ENCODE measurements at regions not wholly inside any gene's neighbourhood (a gene's known extent, or its start where the extent isn't known, plus 50 kb on each side); places are given as distances from the start of the nearest gene placed in this dataset.
"Not testable (repeated sequence)": the region's sequence is repeated elsewhere in the genome, so short reads cannot be mapped to it uniquely, and the experiment has no call there.

DNA sequence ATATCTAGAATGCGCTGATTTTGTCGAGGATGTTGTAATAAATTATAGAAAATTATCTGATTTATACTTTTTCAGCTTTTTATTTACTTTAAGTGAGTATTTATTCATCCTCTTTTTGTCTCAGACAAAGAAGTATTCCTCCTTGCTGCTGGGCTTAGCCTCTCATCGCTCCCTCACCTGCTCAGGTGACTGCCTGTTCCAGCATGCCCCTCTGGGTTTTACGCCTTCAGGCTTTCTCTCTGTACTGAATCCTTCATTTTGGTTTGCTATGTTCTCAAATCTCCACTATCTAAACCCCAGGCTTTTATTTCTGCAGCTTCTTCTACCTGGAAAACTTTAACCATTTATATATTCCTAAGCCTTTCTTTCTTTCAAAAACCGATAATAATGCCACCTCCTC is 1650.9 kb upstream of the SEL1L start:
- no peak overlapping the region for H3K27ac ChIP-seq (ENCODE audit: low read depth in 2 of 2, low read length in 2 of 2)
- TF ChIP-seq, protein P1, sequence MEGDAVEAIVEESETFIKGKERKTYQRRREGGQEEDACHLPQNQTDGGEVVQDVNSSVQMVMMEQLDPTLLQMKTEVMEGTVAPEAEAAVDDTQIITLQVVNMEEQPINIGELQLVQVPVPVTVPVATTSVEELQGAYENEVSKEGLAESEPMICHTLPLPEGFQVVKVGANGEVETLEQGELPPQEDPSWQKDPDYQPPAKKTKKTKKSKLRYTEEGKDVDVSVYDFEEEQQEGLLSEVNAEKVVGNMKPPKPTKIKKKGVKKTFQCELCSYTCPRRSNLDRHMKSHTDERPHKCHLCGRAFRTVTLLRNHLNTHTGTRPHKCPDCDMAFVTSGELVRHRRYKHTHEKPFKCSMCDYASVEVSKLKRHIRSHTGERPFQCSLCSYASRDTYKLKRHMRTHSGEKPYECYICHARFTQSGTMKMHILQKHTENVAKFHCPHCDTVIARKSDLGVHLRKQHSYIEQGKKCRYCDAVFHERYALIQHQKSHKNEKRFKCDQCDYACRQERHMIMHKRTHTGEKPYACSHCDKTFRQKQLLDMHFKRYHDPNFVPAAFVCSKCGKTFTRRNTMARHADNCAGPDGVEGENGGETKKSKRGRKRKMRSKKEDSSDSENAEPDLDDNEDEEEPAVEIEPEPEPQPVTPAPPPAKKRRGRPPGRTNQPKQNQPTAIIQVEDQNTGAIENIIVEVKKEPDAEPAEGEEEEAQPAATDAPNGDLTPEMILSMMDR (IDR thresholded peaks at IDR 0.05; ENCODE audit: borderline replicate concordance, extremely low read depth, insufficient read depth): no peak
- no peaks in the 10 kb centered on the region for H3K36me3 ChIP-seq (ENCODE audit: control insufficient read depth in 2 of 3, insufficient read depth in 3 of 3, low read length in 3 of 3)
- no peaks in the 10 kb centered on the region for H3K4me1 ChIP-seq (ENCODE audit: control insufficient read depth in 2 of 3, insufficient read depth in 2 of 3, low read depth in 1 of 3, low read length in 3 of 3)
- no peaks in the 10 kb centered on the region for H3K27me3 ChIP-seq (ENCODE audit: control insufficient read depth, insufficient read depth, low read length)
- H3K4me3 ChIP-seq (ENCODE audit: low read length in 3 of 3): no peak overlapping the region
- no peaks in the 10 kb centered on the region for H3K9me3 ChIP-seq (ENCODE audit: control insufficient read depth in 2 of 3, insufficient read depth in 1 of 3, low read length in 3 of 3)
- DNase-seq (no peak), FAIRE-seq (no peak)
- intact Hi-C loops (cut with DNase I): no loop called here
- H3K9ac ChIP-seq (ENCODE audit: low read length in 3 of 3): no peak overlapping the region

DNA sequence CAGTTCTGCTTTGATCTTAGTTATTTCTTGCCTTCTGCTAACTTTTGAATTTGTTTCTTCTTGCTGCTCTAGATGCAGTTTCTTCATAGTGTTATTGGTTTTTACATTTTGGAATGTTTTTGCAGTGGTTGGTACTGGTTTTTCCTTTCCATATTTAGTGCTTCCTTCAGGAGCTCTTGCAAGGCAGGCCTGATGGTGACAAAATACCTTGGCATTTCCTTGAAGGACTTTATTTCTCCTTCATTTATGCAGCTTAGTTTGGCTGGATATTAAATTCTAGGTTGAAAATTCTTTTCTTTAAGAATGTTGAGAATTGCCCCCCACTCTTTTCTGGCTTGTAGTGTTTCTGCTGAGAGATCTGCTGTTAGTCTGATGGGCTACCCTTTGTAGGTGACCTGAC is 1654.7 kb upstream of the SEL1L start:
- H3K9me3 ChIP-seq (ENCODE audit: control insufficient read depth in 2 of 3, insufficient read depth in 1 of 3, low read length in 3 of 3); intact Hi-C loops (cut with DNase I); H3K4me1 ChIP-seq (ENCODE audit: control insufficient read depth in 2 of 3, insufficient read depth in 2 of 3, low read depth in 1 of 3, low read length in 3 of 3); FAIRE-seq; H3K4me3 ChIP-seq (ENCODE audit: low read length in 3 of 3); H3K36me3 ChIP-seq (ENCODE audit: control insufficient read depth in 2 of 3, insufficient read depth in 3 of 3, low read length in 3 of 3); H3K27ac ChIP-seq (ENCODE audit: low read depth in 2 of 2, low read length in 2 of 2); H3K27me3 ChIP-seq (ENCODE audit: control insufficient read depth, insufficient read depth, low read length); DNase-seq; H3K9ac ChIP-seq (ENCODE audit: low read length in 3 of 3): not testable (repeated sequence)

DNA sequence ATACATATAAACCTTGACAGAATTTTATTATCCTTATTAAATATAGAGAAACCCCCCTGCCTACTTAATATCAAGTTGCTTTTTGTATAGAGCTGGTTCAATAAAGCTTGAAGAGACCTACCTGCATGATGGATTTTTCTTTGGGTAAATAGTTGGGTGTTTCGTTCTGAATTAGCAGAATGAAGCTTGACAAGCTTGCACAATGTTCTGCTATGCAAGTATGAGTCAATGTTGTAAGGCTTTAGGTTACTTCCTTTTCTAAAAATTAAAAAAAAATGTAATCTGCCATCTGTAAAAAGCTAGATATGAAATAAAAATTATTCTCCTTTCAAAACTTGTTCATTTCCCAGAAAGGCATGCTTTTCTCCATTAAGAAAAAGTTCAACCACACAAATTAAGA is 1662.6 kb upstream of the SEL1L start:
- Histone ChIP-seq H3K27ac (ENCODE audit: low read depth in 2 of 2, low read length in 2 of 2) (no peak overlapping the region), H3K9me3 (ENCODE audit: control insufficient read depth in 2 of 3, insufficient read depth in 1 of 3, low read length in 3 of 3) (no peaks in the 10 kb centered on the region), H3K27me3 (ENCODE audit: control insufficient read depth, insufficient read depth, low read length) (no peaks in the 10 kb centered on the region), H3K4me3 (ENCODE audit: low read length in 3 of 3) (no peak overlapping the region), H3K4me1 (ENCODE audit: control insufficient read depth in 2 of 3, insufficient read depth in 2 of 3, low read depth in 1 of 3, low read length in 3 of 3) (no peaks in the 10 kb centered on the region), H3K36me3 (ENCODE audit: control insufficient read depth in 2 of 3, insufficient read depth in 3 of 3, low read length in 3 of 3) (no peaks in the 10 kb centered on the region), H3K9ac (ENCODE audit: low read length in 3 of 3) (no peak overlapping the region)
- intact Hi-C loops (cut with DNase I): no loop called here
- DNase-seq (no peak), FAIRE-seq (no peak)
- TF ChIP-seq, protein P1 (IDR thresholded peaks at IDR 0.05; ENCODE audit: borderline replicate concordance, extremely low read depth, insufficient read depth): no peak

DNA sequence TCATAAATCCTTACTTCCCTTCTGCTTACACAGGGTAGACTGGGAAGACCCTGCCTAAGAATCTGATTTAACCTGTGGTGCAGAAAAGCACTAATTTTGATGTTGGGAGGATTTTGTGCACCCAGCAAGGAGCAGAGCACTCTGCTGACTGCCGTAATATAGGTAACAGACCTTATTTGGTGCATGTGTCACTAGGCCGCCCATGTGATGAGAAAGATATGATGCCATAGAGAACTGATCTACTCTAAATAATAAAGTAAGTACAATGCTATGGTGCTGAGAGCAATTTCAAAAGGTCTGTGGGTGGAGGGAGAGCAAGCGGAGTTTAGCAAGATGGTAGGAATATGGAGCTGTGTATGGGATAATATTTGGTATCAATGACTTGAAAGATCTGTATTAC is 1663.6 kb upstream of the SEL1L start:
- Histone ChIP-seq H3K27me3 (ENCODE audit: control insufficient read depth, insufficient read depth, low read length) (no peaks in the 10 kb centered on the region), H3K36me3 (ENCODE audit: control insufficient read depth in 2 of 3, insufficient read depth in 3 of 3, low read length in 3 of 3) (no peaks in the 10 kb centered on the region), H3K4me3 (ENCODE audit: low read length in 3 of 3) (no peak overlapping the region), H3K4me1 (ENCODE audit: control insufficient read depth in 2 of 3, insufficient read depth in 2 of 3, low read depth in 1 of 3, low read length in 3 of 3) (no peaks in the 10 kb centered on the region), H3K9me3 (ENCODE audit: control insufficient read depth in 2 of 3, insufficient read depth in 1 of 3, low read length in 3 of 3) (no peaks in the 10 kb centered on the region), H3K27ac (ENCODE audit: low read depth in 2 of 2, low read length in 2 of 2) (no peak overlapping the region), H3K9ac (ENCODE audit: low read length in 3 of 3) (no peak overlapping the region)
- FAIRE-seq: no peak
- peak in 1 of 5 donors; percentile 16 for DNase-seq
- intact Hi-C loops (cut with DNase I): no loop called here
- TF ChIP-seq, protein P1 (IDR thresholded peaks at IDR 0.05; ENCODE audit: borderline replicate concordance, extremely low read depth, insufficient read depth): no peak

All from kidney (tissue), 13 donors.